H1 (cell line): ENCODE measurements at regions not wholly inside any gene's neighbourhood (a gene's known extent, or its start where the extent isn't known, plus 50 kb on each side); places are given as distances from the start of the nearest gene placed in this dataset.

Experiments used
- CTCF ChIA-PET: fragments of 300-600 bp; sonication (Branson Sonifier 250); formaldehyde crosslinking; loops from one replicate; lab custom pipeline; 2021; ENCODE audit not compliant: partially characterized antibody; lab: Charles Lee
- POLR2A ChIA-PET: fragments of 300-600 bp; sonication (Branson Sonifier 250); formaldehyde crosslinking; loops from one replicate; lab custom pipeline; 2021; ENCODE audit warnings: inconsistent platforms; ENCODE audit not compliant: partially characterized antibody; lab: Charles Lee
- DNase-seq, 2 experiments: peaks; one replicate each; pipeline versions ENCODE4 v3.0.0 to v3.0.0-alpha.2; 2010 to 2022; ENCODE audit warnings: low spot score in 2 of 2, low read depth in 1 of 2, mixed read lengths in 1 of 2
- FAIRE-seq: peaks from 2 replicates; lab custom pipeline; 2011; peaks lifted over from hg19 to GRCh38; lab: Jason Lieb, UNC
- H2AFZ ChIP-seq: 2 replicates; pipeline ENCODE4 v1.8.1; 2012; ENCODE audit warnings: low read length, inconsistent platforms
- H2AK5ac ChIP-seq: 2 replicates; pipeline ENCODE4 v1.6.1; 2013; ENCODE audit warnings: low read depth, low read length
- H2BK120ac ChIP-seq: replicated peaks from 2 replicates; pipeline ENCODE3; 2013; ENCODE audit warnings: low read depth, low read length, inconsistent platforms
- H2BK12ac ChIP-seq: 2 replicates; pipeline ENCODE4 v1.6.1; 2013; ENCODE audit warnings: low read depth, low read length
- H2BK15ac ChIP-seq: 2 replicates; pipeline ENCODE4 v1.6.1; 2013; ENCODE audit warnings: low read length
- H2BK20ac ChIP-seq: 2 replicates; pipeline ENCODE4 v1.6.1; 2013; ENCODE audit warnings: low read length
- H2BK5ac ChIP-seq: 2 replicates; pipeline ENCODE4 v1.6.1; 2013; ENCODE audit warnings: low read depth, low read length
- H3K14ac ChIP-seq: 2 replicates; pipeline ENCODE4 v1.6.1; 2013; ENCODE audit warnings: inconsistent platforms; ENCODE audit not compliant: insufficient read length
- H3K18ac ChIP-seq: 2 replicates; pipeline ENCODE4 v1.6.1; 2013; ENCODE audit warnings: low read length; ENCODE audit errors: extremely low read depth
- H3K23ac ChIP-seq: 2 replicates; pipeline ENCODE4 v1.6.1; 2013; ENCODE audit warnings: inconsistent platforms; ENCODE audit not compliant: insufficient read length
- H3K23me2 ChIP-seq: 2 replicates; pipeline ENCODE4 v1.6.1; 2013; ENCODE audit warnings: low read depth, low read length
- H3K27ac ChIP-seq: 2 replicates; pipeline ENCODE4 v1.6.1; 2011; ENCODE audit warnings: low read depth, low read length, inconsistent platforms
- H3K27me3 ChIP-seq, 4 experiments: replicated peaks in 1 of 4; 1 replicate in 1 of 4; 2 replicates in 3 of 4; pipeline versions ENCODE4 v1.6.1 to v1.8.1; 2011 to 2013; ENCODE audit warnings: low read length in 3 of 4, mild to moderate bottlenecking in 3 of 4, inconsistent platforms in 2 of 4, mixed read lengths in 2 of 4, moderate library complexity in 1 of 4; ENCODE audit not compliant: control insufficient read depth in 3 of 4, insufficient read depth in 3 of 4; ENCODE audit errors: extremely low read depth in 1 of 4
- H3K36me3 ChIP-seq, 4 experiments: 2 replicates each; pipeline versions ENCODE4 v1.6.1 to v1.8.1; 2011 to 2013; ENCODE audit warnings: mild to moderate bottlenecking in 4 of 4, low read length in 3 of 4, moderate library complexity in 2 of 4, control low read depth in 1 of 4, inconsistent platforms in 1 of 4; ENCODE audit not compliant: insufficient read depth in 4 of 4, control insufficient read depth in 2 of 4
- H3K4ac ChIP-seq: replicated peaks from 2 replicates; pipeline ENCODE3; 2013; ENCODE audit warnings: low read length, low read depth, mixed read lengths, inconsistent platforms; ENCODE audit not compliant: insufficient read length
- H3K4me1 ChIP-seq, 4 experiments: replicated peaks in 1 of 4; 1 replicate in 1 of 4; 2 replicates in 3 of 4; pipeline versions ENCODE4 v1.6.1 to v1.8.1; 2011 to 2013; ENCODE audit warnings: low read length in 3 of 4, inconsistent platforms in 2 of 4, mixed read lengths in 1 of 4; ENCODE audit not compliant: insufficient read depth in 4 of 4, control insufficient read depth in 3 of 4
- H3K4me2 ChIP-seq, 2 experiments: 2 replicates each; pipeline versions ENCODE4 v1.6.1 to v1.8.1; 2011 to 2013; ENCODE audit warnings: low read depth in 2 of 2, low read length in 2 of 2, control low read depth in 1 of 2, inconsistent platforms in 1 of 2, mild to moderate bottlenecking in 1 of 2; ENCODE audit not compliant: insufficient read depth in 1 of 2
- H3K4me3 ChIP-seq, 4 experiments: fragments of 200-600, 300-600 bp in 1 of 4; sonication (generic), shearing (Covaris generic), sonication (Bioruptor Twin) in 1 of 4; 2 replicates each; pipeline versions ENCODE4 v1.5.1 to v1.8.1; 2011 to 2016; ENCODE audit warnings: low read length in 4 of 4, low read depth in 3 of 4, control low read depth in 2 of 4, inconsistent platforms in 2 of 4, mild to moderate bottlenecking in 2 of 4, mixed read lengths in 1 of 4, moderate library complexity in 1 of 4; ENCODE audit not compliant: insufficient read depth in 2 of 4; ENCODE audit errors: extremely low read depth in 1 of 4
- H3K56ac ChIP-seq: replicated peaks from 2 replicates; pipeline ENCODE3; 2013; ENCODE audit warnings: low read depth, mild to moderate bottlenecking, mixed read lengths, low read length, inconsistent platforms; ENCODE audit not compliant: insufficient read length
- H3K79me1 ChIP-seq: 2 replicates; pipeline ENCODE4 v1.6.1; 2013; ENCODE audit warnings: low read depth, low read length, control low read depth
- H3K79me2 ChIP-seq, 2 experiments: 2 replicates each; pipeline versions ENCODE4 v1.6.1 to v1.8.1; 2012 to 2013; ENCODE audit warnings: low read length in 2 of 2, mild to moderate bottlenecking in 2 of 2, inconsistent platforms in 1 of 2; ENCODE audit not compliant: insufficient read depth in 2 of 2, control insufficient read depth in 1 of 2
- H3K9ac ChIP-seq, 4 experiments: replicated peaks in 1 of 4; 1 replicate in 1 of 4; 2 replicates in 3 of 4; pipeline versions ENCODE4 v1.6.1 to v1.8.1; 2011 to 2013; ENCODE audit warnings: low read depth in 3 of 4, low read length in 3 of 4, control low read depth in 2 of 4, mild to moderate bottlenecking in 2 of 4, moderate library complexity in 2 of 4, inconsistent platforms in 1 of 4; ENCODE audit errors: extremely low read depth in 1 of 4
- H3K9me3 ChIP-seq, 2 experiments: 2 replicates each; pipeline versions ENCODE4 v1.6.1 to v1.8.1; 2012 to 2013; ENCODE audit warnings: mild to moderate bottlenecking in 2 of 2, moderate library complexity in 2 of 2, control low read depth in 1 of 2, inconsistent platforms in 1 of 2, low read depth in 1 of 2, low read length in 1 of 2, mixed read lengths in 1 of 2; ENCODE audit not compliant: insufficient read depth in 2 of 2
- H4K20me1 ChIP-seq, 2 experiments: replicated peaks in 1 of 2; 2 replicates each; pipeline versions ENCODE3 to v1.8.1; 2011 to 2013; ENCODE audit warnings: inconsistent platforms in 2 of 2, low read length in 2 of 2, mild to moderate bottlenecking in 1 of 2; ENCODE audit not compliant: insufficient read depth in 2 of 2, control insufficient read depth in 1 of 2
- H4K5ac ChIP-seq: 2 replicates; pipeline ENCODE4 v1.6.1; 2013; ENCODE audit warnings: low read length, low read depth, mixed read lengths, inconsistent platforms; ENCODE audit not compliant: insufficient read length
- H4K8ac ChIP-seq: 2 replicates; pipeline ENCODE4 v1.8.0; 2013; ENCODE audit warnings: mild to moderate bottlenecking, moderate library complexity, low read length, inconsistent platforms; ENCODE audit not compliant: insufficient read depth; ENCODE audit errors: extremely low read depth
- H4K91ac ChIP-seq: replicated peaks from 2 replicates; pipeline ENCODE3; 2013; ENCODE audit warnings: low read length, mixed read lengths, inconsistent platforms; ENCODE audit not compliant: insufficient read length
- BRCA1 ChIP-seq: IDR thresholded peaks from 2 replicates; pipeline ENCODE4 v1.6.1; 2012; ENCODE audit warnings: low read depth, low read length, improper control_type of control experiment
- CHD2 ChIP-seq: IDR thresholded peaks from 2 replicates; pipeline ENCODE4 v1.6.1; 2012; ENCODE audit warnings: low read length, improper control_type of control experiment
- HDAC2 ChIP-seq, 2 experiments: fragments of 300-600 bp in 1 of 2; sonication (generic) in 1 of 2; IDR thresholded peaks; 2 replicates each; pipeline ENCODE4 v1.6.1; 2011 to 2012; ENCODE audit warnings: low read depth in 2 of 2, low read length in 2 of 2, mild to moderate bottlenecking in 2 of 2, moderate library complexity in 2 of 2, borderline replicate concordance in 1 of 2, inconsistent platforms in 1 of 2
- KDM5A ChIP-seq: fragments of 200-600 bp; IDR thresholded peaks from 2 replicates; pipeline ENCODE4 v1.7.1; 2012; ENCODE audit warnings: mild to moderate bottlenecking, low read length, inconsistent platforms, mixed read lengths
- POLR2AphosphoS5 ChIP-seq: IDR thresholded peaks from 2 replicates; pipeline ENCODE4 v1.6.1; 2011; ENCODE audit warnings: low read depth, low read length
- WGBS, 2 experiments: shearing (Covaris generic) in 1 of 2; methylation state at CpG; one replicate each; pipeline versions ENCODE4 v1.1.6 to v1.1.7; 2013 to 2015; ENCODE audit warnings: low lambda C conversion rate in 2 of 2, mixed read lengths in 2 of 2, inconsistent platforms in 1 of 2, low coverage in 1 of 2, missing lambda C conversion rate in 1 of 2; ENCODE audit not compliant: insufficient replicate concordance in 2 of 2, insufficient coverage in 1 of 2, insufficient read length in 1 of 2; ENCODE audit errors: extremely low coverage in 1 of 2, missing lambda C conversion rate in 1 of 2; 5-methylcytosine and 5-hydroxymethylcytosine counted together
- TF ChIP-seq, protein P1 (sequence below): IDR thresholded peaks from 2 replicates; pipeline ENCODE4 v1.6.1; 2012; ENCODE audit warnings: inconsistent platforms
- TF ChIP-seq, protein P2 (sequence below), 3 experiments: IDR thresholded peaks; 1 replicate in 2 of 3; 2 replicates in 1 of 3; pipeline versions ENCODE4 v1.5.1 to v1.6.1; 2011; ENCODE audit warnings: low read length in 3 of 3, mild to moderate bottlenecking in 3 of 3, inconsistent platforms in 2 of 3, low read depth in 1 of 3, moderate library complexity in 1 of 3; ENCODE audit not compliant: insufficient read depth in 1 of 3; ENCODE audit errors: control extremely low read depth in 1 of 3

DNA sequence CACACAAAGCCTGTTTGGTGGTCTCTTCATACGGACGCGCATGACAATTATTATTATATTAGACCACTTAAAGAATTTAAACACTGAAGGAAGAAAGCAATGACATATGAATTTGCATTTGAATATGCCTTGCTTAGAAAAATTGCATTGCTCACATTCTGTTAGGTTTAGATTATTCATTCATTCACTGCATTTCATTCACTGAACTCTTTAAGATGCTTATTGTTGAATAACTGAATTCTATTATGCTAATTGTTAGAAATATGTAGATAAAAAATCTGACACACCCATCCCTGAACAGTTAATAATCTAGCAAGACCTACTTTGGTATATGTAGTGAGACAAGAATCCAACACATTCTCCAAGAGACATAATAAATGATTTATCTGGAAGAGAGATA, 94.4 kb upstream of the PEX5L start:
- Histone ChIP-seq H3K56ac (no peak overlapping the region), H3K27ac (no peak overlapping the region), H2BK15ac (no peak overlapping the region), H3K23me2 (no peaks in the 10 kb centered on the region), H2AK5ac (no peak overlapping the region), H4K91ac (no peak overlapping the region), H2BK120ac (no peak overlapping the region), H2BK5ac (no peak overlapping the region), H4K8ac (no peak overlapping the region), H3K9me3 (0 out of 4 replicates have a peak, but pooled peaks cover 0 to 6% of the 10 kb centered on the region in 2 experiments), H3K36me3 (no peaks in the 10 kb centered on the region), H2AFZ (no peak overlapping the region), H3K27me3 (no peaks in the 10 kb centered on the region), H4K5ac (no peak overlapping the region), H2BK20ac (no peak overlapping the region), H3K14ac (no peak overlapping the region), H4K20me1 (no peaks in the 10 kb centered on the region), H3K9ac (no peak overlapping the region), H3K4ac (no peak overlapping the region), H3K79me2 (no peaks in the 10 kb centered on the region), H3K79me1 (no peaks in the 10 kb centered on the region), H3K23ac (no peak overlapping the region), H3K4me1 (peaks cover 0 to 6% (median under 1%) of the 10 kb centered on the region in 4 experiments; a peak in 1 of 7 replicates), H2BK12ac (no peak overlapping the region), H3K18ac (no peak overlapping the region), H3K4me3 (no peak overlapping the region), H3K4me2 (no peak overlapping the region)
- TF ChIP-seq, protein P1, sequence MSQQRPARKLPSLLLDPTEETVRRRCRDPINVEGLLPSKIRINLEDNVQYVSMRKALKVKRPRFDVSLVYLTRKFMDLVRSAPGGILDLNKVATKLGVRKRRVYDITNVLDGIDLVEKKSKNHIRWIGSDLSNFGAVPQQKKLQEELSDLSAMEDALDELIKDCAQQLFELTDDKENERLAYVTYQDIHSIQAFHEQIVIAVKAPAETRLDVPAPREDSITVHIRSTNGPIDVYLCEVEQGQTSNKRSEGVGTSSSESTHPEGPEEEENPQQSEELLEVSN, result no peak
- TF ChIP-seq BRCA1 (no peak), KDM5A (no peak), CHD2 (no peak), HDAC2 (IDR thresholded peaks at IDR 0.05; ENCODE audit: borderline replicate concordance in 1 of 2, low read depth in 2 of 2, low read length in 2 of 2) (no peak), POLR2AphosphoS5 (no peak)
- TF ChIP-seq, protein P2, sequence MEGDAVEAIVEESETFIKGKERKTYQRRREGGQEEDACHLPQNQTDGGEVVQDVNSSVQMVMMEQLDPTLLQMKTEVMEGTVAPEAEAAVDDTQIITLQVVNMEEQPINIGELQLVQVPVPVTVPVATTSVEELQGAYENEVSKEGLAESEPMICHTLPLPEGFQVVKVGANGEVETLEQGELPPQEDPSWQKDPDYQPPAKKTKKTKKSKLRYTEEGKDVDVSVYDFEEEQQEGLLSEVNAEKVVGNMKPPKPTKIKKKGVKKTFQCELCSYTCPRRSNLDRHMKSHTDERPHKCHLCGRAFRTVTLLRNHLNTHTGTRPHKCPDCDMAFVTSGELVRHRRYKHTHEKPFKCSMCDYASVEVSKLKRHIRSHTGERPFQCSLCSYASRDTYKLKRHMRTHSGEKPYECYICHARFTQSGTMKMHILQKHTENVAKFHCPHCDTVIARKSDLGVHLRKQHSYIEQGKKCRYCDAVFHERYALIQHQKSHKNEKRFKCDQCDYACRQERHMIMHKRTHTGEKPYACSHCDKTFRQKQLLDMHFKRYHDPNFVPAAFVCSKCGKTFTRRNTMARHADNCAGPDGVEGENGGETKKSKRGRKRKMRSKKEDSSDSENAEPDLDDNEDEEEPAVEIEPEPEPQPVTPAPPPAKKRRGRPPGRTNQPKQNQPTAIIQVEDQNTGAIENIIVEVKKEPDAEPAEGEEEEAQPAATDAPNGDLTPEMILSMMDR (IDR thresholded peaks at IDR 0.05; ENCODE audit: control extremely low read depth in 1 of 3, insufficient read depth in 1 of 3, low read depth in 1 of 3, low read length in 3 of 3), result no peak
- FAIRE-seq, result no peak
- 91% methylated on average over 3 of the region's 3 CpGs; no CpG with 5 or more reads in 1 of the 2 experiments for WGBS, 2 experiments
- POLR2A ChIA-PET, result no interaction called here
- CTCF ChIA-PET, result interaction anchor here (1.3 kb wide), 1 partner anchor 15 kb away, joined by 6 read pairs; no protein-coding TSS in a partner anchor
- DNase-seq, result no peak
